SW480 (cell line): ENCODE measurements at regions not wholly inside any gene's neighbourhood (a gene's known extent, or its start where the extent isn't known, plus 50 kb on each side); places are given as distances from the start of the nearest gene placed in this dataset.

ENCODE experiments used
- DNase-seq: peaks from one replicate; pipeline ENCODE4 v3.0.0-alpha.2; 2016; ENCODE audit warnings: low spot score

- DNase-seq: no peak
These were observed 315.9 kb upstream of the TBL1XR1 start for GRCh38 chr3:177512945-177513814.

DNA sequence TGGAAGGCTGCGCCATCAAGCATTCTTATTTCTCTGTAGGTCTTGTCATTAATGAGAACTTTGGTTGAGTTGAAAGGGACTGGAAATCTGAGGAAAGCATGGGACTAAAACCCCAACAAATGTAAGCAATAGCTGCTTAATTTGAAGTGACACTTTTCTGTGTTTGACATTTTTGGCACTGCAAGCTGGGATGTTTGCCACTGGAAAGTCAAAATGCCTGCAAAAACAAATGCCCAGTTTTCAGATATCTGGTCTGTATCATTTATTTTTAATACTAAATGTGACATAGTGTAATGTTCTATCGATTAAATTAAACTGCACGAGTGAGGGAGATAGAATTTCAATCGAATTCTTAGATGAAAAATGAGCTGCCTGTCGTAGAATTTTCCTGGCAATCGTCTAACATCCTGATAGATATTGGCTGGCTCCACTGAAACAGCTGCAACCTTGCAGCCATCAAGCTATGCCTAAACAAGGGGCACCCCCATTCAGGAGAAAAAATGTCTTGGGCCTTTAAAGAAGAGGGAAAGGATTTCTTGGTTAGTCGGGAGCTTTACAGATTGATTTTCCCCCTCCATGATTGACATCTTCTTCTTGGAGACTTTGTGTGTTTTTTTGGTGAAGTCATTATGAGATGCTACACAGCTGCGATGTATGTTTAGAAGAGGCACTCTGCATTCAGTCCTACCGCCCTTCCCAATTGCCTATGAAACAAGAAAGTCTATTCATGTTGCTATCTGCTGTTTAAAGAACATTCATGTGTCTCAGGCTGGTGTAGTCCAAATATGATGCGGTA, 316.7 kb upstream of the TBL1XR1 start:
- DNase-seq: no peak

DNA sequence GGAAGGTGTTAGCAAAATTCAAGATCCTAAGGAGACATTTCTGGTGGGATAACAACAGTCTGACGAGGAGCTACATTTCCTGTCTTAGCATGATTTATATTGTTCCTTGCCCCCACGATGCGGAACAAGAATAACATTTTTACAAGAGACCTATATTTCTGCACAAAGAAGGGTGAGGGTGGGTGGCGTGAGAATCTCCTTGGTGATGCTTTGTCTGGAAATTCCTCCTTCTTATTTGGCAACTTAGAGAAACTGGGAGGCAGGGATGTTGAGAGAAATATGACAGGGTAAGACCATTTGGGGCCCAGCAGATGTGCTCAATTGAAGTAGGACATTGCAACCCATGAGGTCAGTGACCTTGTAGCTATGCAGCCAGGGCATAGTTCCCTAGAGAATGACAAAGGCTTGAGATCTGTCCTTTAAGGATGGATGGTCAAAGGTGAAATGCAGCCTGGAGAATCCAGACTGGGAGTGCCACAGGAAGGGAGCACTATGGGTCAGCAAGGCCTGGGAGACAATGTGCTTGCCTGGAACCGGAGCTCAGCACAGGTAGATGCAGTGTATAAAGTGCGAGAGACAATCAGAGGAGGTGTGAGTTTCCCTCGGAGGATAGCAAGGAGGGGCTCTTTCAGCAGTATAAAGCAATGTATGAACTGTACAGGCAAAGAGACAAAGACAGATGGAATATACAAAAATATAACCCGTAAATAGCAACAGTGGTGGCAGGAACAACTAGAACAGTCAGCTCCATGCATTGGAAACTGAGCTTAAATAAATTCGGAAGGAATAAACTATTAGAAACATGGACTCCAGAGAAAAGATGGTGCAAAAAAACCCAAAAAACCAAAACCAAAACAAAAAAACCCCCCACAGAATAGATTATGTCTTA, 317.6 kb upstream of the TBL1XR1 start:
- DNase-seq: no peak

DNA sequence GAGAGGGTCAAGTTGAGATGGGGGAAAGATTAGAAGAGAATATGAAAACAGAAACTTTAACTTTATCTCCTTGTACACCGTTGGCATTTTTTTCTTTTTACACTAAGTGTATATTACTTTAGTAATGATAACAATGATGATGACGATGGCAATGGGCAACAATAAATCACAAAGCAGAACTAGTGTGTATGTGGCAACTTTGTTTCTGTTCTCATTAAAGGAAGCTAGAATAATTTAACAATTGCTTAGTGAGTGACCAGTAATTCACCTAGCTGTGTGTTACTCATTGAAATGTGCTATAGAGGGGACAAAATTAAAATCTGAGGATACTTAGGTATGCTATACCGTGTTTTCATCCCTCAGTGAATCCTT, 318.5 kb upstream of the TBL1XR1 start:
- DNase-seq: no peak

DNA sequence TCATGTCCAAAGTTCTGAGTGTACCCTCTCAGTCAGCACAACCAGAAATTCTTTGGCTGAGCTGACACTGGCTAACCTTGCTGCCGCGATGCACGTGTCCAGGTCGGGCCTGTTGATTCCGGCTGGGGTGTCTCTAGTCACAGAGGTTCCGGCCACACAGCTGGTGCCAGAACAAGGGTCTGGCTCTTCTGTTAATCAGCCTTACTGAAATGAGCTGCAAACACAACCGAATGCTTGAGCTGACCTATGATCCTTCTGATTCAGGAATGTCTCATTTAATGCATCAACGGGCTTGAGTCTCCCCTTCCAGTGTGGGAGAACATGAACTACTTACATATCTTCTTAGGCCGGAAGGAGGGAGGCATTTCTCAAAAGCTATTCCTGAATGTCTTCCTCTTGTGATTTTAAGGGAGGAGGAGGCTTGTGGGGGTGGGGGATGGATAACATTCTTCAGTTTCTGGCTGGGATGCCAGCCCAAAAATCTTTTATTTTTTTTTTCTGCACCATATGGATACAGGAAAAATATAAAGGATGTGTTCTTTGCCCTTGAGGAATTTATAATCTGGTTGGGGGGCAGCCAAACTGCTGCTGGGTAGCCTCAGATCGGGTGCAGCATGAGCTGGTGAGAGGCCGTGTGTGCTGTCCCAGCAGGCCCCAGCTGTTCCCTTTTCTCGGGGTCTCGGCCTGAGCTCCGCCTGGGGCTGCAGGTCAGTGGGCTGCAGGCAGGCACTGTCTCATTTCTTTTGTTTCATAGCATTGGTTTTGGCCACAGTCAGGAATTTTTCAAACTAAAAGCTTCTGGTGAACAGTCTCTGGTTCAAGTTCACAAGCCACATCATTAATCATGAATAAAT, 319.1 kb upstream of the TBL1XR1 start:
- no peak for DNase-seq

- no peak for DNase-seq
These were observed 320.6 kb upstream of the TBL1XR1 start for GRCh38 chr3:177517906-177518305.

GRCh38 chr3:177519588-177519987, 322.3 kb upstream of the TBL1XR1 start:
- DNase-seq: no peak

DNA sequence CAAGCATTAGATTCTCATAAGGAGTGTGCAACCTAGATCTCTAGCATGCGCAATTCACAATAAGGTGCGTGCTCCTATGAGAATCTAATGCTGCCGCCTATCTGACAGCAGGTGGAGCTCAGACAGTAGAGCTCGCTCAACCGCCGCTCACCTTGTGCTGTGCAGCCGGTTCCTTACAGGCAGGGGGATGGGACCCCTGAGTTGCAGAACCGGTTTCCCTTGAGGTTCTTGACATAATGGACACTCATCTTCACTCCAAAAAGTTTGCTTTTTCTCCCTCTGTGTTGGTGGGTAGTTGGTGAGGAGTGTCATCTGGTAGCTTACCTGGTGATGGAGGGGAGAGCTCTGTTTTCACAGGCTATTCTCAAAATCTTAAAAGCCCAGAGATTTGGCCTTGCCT, 324.0 kb upstream of the TBL1XR1 start:
- DNase-seq: no peak

DNA sequence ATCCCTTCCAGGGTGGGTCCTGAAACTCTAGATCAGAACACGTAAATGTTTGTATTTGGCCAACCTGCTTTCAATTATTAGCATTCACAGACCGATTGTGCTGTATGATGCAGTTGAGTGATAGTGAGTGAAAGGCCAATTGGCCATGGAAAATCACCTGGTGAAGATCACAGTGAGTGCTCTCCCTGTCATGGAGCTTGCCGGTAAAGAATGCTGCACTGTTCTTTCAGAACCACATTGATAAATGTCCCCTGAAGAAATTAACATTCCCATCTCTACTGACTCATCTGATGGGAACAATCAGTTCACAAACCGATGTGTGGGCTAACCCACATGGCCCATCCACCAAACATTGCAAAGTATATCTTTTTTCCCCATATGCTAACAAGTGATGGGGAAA, 324.8 kb upstream of the TBL1XR1 start:
- DNase-seq: peak; percentile 55

DNA sequence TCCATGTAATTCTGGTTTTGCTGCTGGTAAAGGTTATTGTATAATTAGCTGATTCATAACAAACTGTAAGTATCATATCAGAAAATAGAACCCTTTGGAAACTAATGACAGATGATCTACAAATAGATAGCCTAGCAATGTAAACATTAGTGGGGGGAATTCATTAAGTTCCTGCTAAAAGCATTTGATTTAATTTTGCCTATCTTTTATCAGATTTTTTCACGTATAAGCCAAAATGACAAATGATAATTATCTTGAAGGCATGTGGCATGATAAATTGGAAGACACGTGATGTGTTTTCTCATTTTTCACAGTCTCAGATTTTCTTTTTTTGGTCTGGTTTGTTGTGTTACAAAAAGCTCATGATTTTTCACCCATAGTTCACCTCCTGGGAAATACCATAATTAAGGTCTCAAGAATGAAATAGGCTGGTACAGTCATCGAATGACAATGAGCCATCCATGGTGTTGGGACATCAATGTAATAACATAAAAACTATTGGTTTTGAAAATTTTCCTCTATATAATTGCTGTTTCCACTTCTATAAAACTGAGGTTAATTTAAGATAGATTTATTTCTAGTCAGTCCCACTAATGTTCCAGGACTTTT, 325.9 kb upstream of the TBL1XR1 start:
- DNase-seq: no peak

DNA sequence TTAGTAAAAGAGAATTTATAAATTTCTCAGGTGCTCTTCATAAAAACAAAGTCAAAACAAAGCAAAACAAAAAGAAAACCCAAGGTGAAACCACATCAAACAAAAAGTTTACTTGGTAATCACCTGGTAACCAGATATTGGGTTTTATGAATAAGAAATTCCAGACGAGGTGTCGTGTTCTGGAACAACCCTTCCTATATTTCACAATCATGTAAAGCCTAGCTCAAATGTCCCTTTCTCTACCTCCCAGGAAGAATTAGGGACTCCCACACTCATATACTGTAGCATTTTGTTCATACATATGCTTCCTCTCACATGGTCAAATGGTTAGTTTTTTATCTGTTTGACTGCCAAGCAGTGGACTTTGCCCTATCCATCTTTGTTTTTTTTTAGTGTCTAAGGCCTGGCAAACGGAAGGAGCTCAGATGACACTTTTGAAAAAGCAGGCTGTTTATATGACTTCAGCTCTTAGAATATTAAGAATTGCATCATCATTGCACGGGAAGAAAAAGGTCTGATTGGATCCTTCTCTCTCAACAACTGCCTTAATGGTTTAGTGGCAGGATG, 326.7 kb upstream of the TBL1XR1 start:
- peak; percentile 97 for DNase-seq

DNA sequence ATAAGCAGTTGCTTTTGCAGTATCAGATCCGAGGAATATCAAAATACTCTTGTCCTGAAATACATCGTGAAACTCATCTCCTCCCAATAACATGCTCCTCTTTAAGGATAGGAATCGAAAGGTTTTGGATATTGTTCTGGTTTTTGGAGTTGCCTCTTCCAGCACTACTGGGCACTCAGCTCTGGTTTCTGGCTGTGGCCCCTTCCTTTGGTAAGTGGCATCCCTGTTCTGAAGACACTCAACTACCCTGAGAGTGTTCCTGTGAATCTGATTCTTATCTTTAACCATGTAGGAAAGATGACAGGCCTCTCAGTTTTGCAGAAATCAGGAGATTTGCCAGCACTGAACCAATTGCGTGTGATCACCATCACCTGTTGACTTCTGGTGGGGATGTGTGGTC, 327.5 kb upstream of the TBL1XR1 start:
- DNase-seq: no peak

DNA sequence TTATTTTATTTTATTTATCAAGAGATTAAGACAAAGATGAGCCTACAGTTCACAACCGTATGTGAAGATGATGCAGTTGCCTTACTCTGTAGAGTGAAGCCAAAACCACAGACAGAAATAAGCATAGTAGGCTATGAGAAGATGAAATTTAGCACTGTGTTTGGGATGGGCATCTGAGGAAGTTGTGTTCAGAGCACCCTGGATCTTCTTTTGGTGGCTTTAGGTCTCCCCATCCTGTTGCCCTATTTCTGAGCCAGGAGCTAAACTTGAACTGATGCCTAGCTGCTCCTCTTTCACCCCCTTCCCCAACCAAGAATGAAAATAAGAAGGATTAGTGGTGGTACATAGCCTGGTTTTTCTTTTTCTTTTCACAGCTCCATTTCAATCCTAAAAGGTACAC, 328.1 kb upstream of the TBL1XR1 start:
- DNase-seq: no peak

GRCh38 chr3:177525987-177526712, 328.9 kb upstream of the TBL1XR1 start:
- DNase-seq: no peak

DNA sequence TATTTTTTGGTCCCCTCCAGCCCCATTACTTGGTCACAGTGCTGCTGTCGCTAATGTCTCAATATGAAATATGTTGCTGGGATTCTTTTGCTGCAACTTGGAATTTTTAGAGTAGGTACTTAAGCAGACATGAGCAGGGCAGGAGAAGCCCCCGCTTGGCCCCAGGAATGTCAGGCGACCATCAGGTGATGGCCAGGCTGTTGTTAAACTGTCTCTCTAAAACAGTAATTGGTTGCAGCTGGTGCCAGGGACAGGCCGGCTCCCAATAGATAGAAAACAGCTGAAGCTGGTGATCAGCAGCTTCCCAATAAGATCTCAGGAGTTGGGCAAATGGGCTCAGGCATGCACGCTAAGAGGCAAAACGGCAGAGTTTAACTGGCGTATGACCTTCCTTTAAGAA, 329.9 kb upstream of the TBL1XR1 start:
- no peak for DNase-seq

GRCh38 chr3:177528306-177529070, 331.2 kb upstream of the TBL1XR1 start:
- no peak for DNase-seq

- DNase-seq: no peak
These were observed 331.8 kb upstream of the TBL1XR1 start for GRCh38 chr3:177529071-177529550.

GRCh38 chr3:177529716-177530335, 332.5 kb upstream of the TBL1XR1 start:
- DNase-seq: no peak

- DNase-seq: no peak
These were observed 333.6 kb upstream of the TBL1XR1 start for GRCh38 chr3:177530908-177531307.
